Trophoblast cell (in vitro differentiated cells and primary cell): ENCODE measurements at regions not wholly inside any gene's neighbourhood (a gene's known extent, or its start where the extent isn't known, plus 50 kb on each side); places are given as distances from the start of the nearest gene placed in this dataset.

Experiments used
- DNase-seq, 2 donors: peaks; one replicate each; pipeline ENCODE4 v3.0.0-alpha.2; 2016
- H2AFZ ChIP-seq: 2 replicates; pipeline ENCODE4 v1.6.1; 2013; ENCODE audit warnings: low read length, moderate library complexity, mild to moderate bottlenecking; ENCODE audit not compliant: insufficient read depth, poor library complexity
- H2AK5ac ChIP-seq: 2 replicates; pipeline ENCODE4 v1.6.1; 2013; ENCODE audit warnings: mild to moderate bottlenecking, low read length
- H2BK120ac ChIP-seq: 2 replicates; pipeline ENCODE4 v1.6.1; 2013; ENCODE audit warnings: low read length, mild to moderate bottlenecking, moderate library complexity; ENCODE audit not compliant: insufficient read depth, poor library complexity
- H2BK12ac ChIP-seq: 2 replicates; pipeline ENCODE4 v1.6.1; 2013; ENCODE audit warnings: mild to moderate bottlenecking, low read length, moderate library complexity
- H2BK5ac ChIP-seq: 2 replicates; pipeline ENCODE4 v1.6.1; 2013; ENCODE audit warnings: low read length, low read depth, moderate library complexity, mild to moderate bottlenecking; ENCODE audit not compliant: poor library complexity
- H3K14ac ChIP-seq: 2 replicates; pipeline ENCODE4 v1.6.1; 2013; ENCODE audit warnings: mild to moderate bottlenecking, low read length
- H3K18ac ChIP-seq: 2 replicates; pipeline ENCODE4 v1.6.1; 2013; ENCODE audit warnings: mild to moderate bottlenecking, low read length
- H3K23ac ChIP-seq: 2 replicates; pipeline ENCODE4 v1.6.1; 2013; ENCODE audit warnings: low read length
- H3K27ac ChIP-seq: 2 replicates; pipeline ENCODE4 v1.5.1; 2013; ENCODE audit warnings: low read depth, mild to moderate bottlenecking, inconsistent platforms, low read length, moderate library complexity
- H3K27me3 ChIP-seq: 2 replicates; pipeline ENCODE4 v1.6.1; 2013; ENCODE audit warnings: inconsistent platforms, mild to moderate bottlenecking, low read length, moderate library complexity; ENCODE audit not compliant: insufficient read depth
- H3K36me3 ChIP-seq, 2 experiments: 1 replicate in 1 of 2; 2 replicates in 1 of 2; pipeline ENCODE4 v1.6.1; 2013; ENCODE audit warnings: low read length in 2 of 2, mild to moderate bottlenecking in 2 of 2, moderate library complexity in 1 of 2; ENCODE audit not compliant: insufficient read depth in 2 of 2, control insufficient read depth in 1 of 2
- H3K4ac ChIP-seq: 2 replicates; pipeline ENCODE4 v1.6.1; 2013; ENCODE audit warnings: low read depth, mild to moderate bottlenecking, low read length, moderate library complexity
- H3K4me1 ChIP-seq, 2 experiments: 1 replicate in 1 of 2; 2 replicates in 1 of 2; pipeline ENCODE4 v1.6.1; 2013; ENCODE audit warnings: low read length in 2 of 2, mild to moderate bottlenecking in 2 of 2, moderate library complexity in 1 of 2; ENCODE audit not compliant: insufficient read depth in 2 of 2, control insufficient read depth in 1 of 2
- H3K4me2 ChIP-seq: 2 replicates; pipeline ENCODE4 v1.6.1; 2013; ENCODE audit warnings: inconsistent platforms, mild to moderate bottlenecking, low read length, moderate library complexity
- H3K4me3 ChIP-seq: 2 replicates; pipeline ENCODE4 v1.5.1; 2013; ENCODE audit warnings: mild to moderate bottlenecking, low read depth, low read length, inconsistent platforms
- H3K79me1 ChIP-seq: one replicate; pipeline ENCODE4 v1.6.1; 2013; ENCODE audit warnings: low read length
- H3K79me2 ChIP-seq: 2 replicates; pipeline ENCODE4 v1.6.1; 2013; ENCODE audit warnings: low read length, mild to moderate bottlenecking; ENCODE audit not compliant: control insufficient read depth, insufficient read depth, poor library complexity
- H3K9ac ChIP-seq: 2 replicates; pipeline ENCODE4 v1.6.1; 2013; ENCODE audit warnings: mild to moderate bottlenecking, low read length
- H3K9me3 ChIP-seq: 2 replicates; pipeline ENCODE4 v1.6.1; 2013; ENCODE audit warnings: low read depth, mild to moderate bottlenecking, control low read depth, inconsistent platforms, low read length; ENCODE audit not compliant: insufficient read depth
- H4K12ac ChIP-seq: 2 replicates; pipeline ENCODE4 v1.6.1; 2013; ENCODE audit warnings: low read depth, mild to moderate bottlenecking, low read length, moderate library complexity
- H4K8ac ChIP-seq: 2 replicates; pipeline ENCODE4 v1.6.1; 2013; ENCODE audit warnings: low read depth, mild to moderate bottlenecking, low read length, moderate library complexity
- H4K91ac ChIP-seq: one replicate; pipeline ENCODE4 v1.6.1; 2013; ENCODE audit warnings: low read depth, mild to moderate bottlenecking, low read length, moderate library complexity
- WGBS: extraction: QIAGEN DNeasy Blood & Tissue Kit; methylation state at CpG from one replicate; pipeline ENCODE4 v1.1.7; 2013; ENCODE audit warnings: missing lambda C conversion rate; ENCODE audit not compliant: insufficient read length, insufficient coverage; ENCODE audit errors: extremely low coverage; 5-methylcytosine and 5-hydroxymethylcytosine counted together

DNA sequence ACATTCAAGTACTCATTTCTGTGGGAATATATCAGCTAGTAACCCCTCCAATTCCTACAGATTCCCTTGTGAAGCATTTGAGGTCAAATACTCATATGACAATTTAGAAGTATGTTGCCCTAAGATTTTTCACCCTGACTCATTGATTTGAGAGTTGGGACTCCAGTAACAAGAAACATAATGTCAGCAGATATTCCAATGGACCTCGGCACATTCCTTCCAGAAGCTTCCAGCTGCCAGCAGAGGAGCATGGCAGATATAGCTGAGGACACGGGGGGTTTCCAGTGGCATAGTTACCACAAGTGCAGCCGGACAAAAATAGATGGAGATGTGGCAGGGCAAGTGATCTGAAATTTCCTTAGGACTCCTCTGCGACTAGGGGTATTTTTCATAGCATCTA, 101.9 kb upstream of the ARHGAP28 start:
- Histone ChIP-seq H3K9me3 (no peaks in the 10 kb centered on the region), H4K8ac (no peak overlapping the region), H3K14ac (no peak overlapping the region), H2AK5ac (no peak overlapping the region), H4K91ac (no peak overlapping the region), H2BK5ac (no peak overlapping the region), H3K9ac (no peak overlapping the region), H2BK12ac (no peak overlapping the region), H2BK120ac (peak overlapping the region; percentile 51), H3K4me2 (no peak overlapping the region), H3K4ac (no peak overlapping the region), H2AFZ (no peak overlapping the region), H3K23ac (no peak overlapping the region), H3K18ac (no peak overlapping the region), H3K4me3 (no peak overlapping the region), H3K4me1 (peaks cover 0 to 3% of the 10 kb centered on the region in 2 experiments), H4K12ac (peak overlapping the region; percentile 43), H3K27me3 (no peaks in the 10 kb centered on the region), H3K36me3 (no peaks in the 10 kb centered on the region), H3K79me2 (no peaks in the 10 kb centered on the region), H3K27ac (no peak overlapping the region), H3K79me1 (no peaks in the 10 kb centered on the region)
- WGBS = no CpG with 5 or more reads among the region's 4 CpGs
- DNase-seq = no peak

DNA sequence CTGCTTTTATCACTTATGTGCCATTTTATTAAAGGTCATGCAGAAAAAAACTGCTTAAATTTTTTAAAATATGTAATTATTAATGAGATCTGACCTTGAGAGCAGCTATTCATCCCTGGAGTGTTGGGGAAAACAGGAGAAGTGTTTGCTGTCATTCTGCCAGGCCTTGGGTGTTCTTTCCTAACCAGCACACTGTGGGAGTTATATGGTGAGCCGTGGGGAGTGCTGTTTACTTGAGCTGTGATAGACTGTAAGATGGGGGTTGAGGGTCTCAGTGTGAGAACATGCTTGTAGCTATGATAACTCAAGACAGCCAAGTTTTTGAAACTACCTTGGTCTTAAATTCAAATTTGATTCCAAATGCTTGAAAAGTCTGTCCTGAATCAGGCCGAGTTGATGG, 101.3 kb upstream of the ARHGAP28 start:
- no peak overlapping the region for H3K4ac ChIP-seq
- peaks cover 0 to 3% of the 10 kb centered on the region in 2 experiments for H3K4me1 ChIP-seq
- H3K9ac ChIP-seq = no peak overlapping the region
- H4K8ac ChIP-seq = no peak overlapping the region
- DNase-seq = no peak
- H3K4me3 ChIP-seq = no peak overlapping the region
- no peak overlapping the region for H3K14ac ChIP-seq
- no peaks in the 10 kb centered on the region for H3K79me1 ChIP-seq
- no peaks in the 10 kb centered on the region for H3K79me2 ChIP-seq
- H2AK5ac ChIP-seq = no peak overlapping the region
- H2BK120ac ChIP-seq = no peak overlapping the region
- H3K23ac ChIP-seq = no peak overlapping the region
- H3K36me3 ChIP-seq = no peaks in the 10 kb centered on the region
- no peaks in the 10 kb centered on the region for H3K27me3 ChIP-seq
- H4K12ac ChIP-seq = no peak overlapping the region
- H2BK5ac ChIP-seq = no peak overlapping the region
- WGBS = no CpG with 5 or more reads among the region's 2 CpGs
- no peak overlapping the region for H2AFZ ChIP-seq
- H3K9me3 ChIP-seq = no peaks in the 10 kb centered on the region
- H2BK12ac ChIP-seq = no peak overlapping the region
- H3K18ac ChIP-seq = no peak overlapping the region
- no peak overlapping the region for H3K4me2 ChIP-seq
- no peak overlapping the region for H3K27ac ChIP-seq
- H4K91ac ChIP-seq = no peak overlapping the region

DNA sequence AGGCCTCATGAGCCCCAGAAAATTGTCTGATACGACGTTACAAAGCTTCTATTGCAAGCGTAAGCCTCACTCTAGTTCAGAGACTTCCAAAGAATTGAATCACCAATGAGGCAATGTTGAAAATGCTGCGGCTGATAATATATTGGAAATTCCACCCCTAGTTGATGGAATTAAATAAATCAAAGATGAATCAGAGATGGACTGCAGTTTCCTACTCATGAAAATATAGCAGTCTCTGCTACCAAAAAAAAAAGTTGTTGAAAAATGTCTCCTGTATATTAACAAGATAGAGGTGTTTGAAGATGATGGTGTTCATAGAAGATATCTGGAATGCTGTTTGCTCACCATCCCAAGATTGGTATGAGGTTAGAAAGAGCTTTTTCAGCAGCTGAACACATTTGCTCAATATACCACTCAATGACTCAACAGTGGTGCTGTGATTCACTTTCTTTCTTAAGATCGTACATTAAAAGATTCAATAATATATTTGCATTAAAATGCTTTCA, 99.8 kb upstream of the ARHGAP28 start:
- Histone ChIP-seq H3K23ac (no peak overlapping the region), H3K79me1 (no peaks in the 10 kb centered on the region), H3K9me3 (no peaks in the 10 kb centered on the region)

DNA sequence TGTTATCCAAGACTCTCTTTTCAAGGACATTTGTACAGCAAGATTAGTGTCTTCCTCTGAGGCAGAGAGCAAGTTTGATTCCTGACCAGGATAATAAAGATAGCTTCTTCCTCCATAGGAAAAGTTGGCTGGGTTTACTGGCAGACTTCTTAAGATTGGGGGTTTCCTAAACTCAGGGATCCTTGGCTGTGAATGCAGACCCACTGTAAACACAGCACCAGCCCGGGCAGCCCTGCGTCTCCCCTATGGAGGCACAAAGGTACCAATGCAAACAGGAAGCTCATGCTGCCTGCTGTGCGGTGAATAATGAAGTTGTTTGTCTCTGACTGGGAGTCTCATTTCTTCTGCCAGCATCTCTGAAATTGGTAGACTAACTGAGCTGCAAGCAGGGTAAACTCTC, 96.2 kb upstream of the ARHGAP28 start:
- H3K79me1 ChIP-seq = no peaks in the 10 kb centered on the region
- DNase-seq = no peak
- H3K9me3 ChIP-seq = no peaks in the 10 kb centered on the region
- no peaks in the 10 kb centered on the region for H3K27me3 ChIP-seq
- no peak overlapping the region for H2BK120ac ChIP-seq
- no peak overlapping the region for H3K4me2 ChIP-seq
- no peaks in the 10 kb centered on the region for H3K36me3 ChIP-seq
- H3K4me3 ChIP-seq = no peak overlapping the region
- no peak overlapping the region for H2AK5ac ChIP-seq
- no peak overlapping the region for H3K9ac ChIP-seq
- no peak overlapping the region for H4K91ac ChIP-seq
- WGBS = no CpG with 5 or more reads among the region's 3 CpGs
- H2BK5ac ChIP-seq = no peak overlapping the region
- no peak overlapping the region for H3K18ac ChIP-seq
- H3K27ac ChIP-seq = no peak overlapping the region
- H3K14ac ChIP-seq = no peak overlapping the region
- H4K8ac ChIP-seq = no peak overlapping the region
- no peak overlapping the region for H3K4ac ChIP-seq
- no peaks in the 10 kb centered on the region for H3K4me1 ChIP-seq
- H2BK12ac ChIP-seq = no peak overlapping the region
- H4K12ac ChIP-seq = no peak overlapping the region
- H2AFZ ChIP-seq = no peak overlapping the region
- no peaks in the 10 kb centered on the region for H3K79me2 ChIP-seq
- H3K23ac ChIP-seq = no peak overlapping the region

More for the DNA sequence above, 99.8 kb upstream of the ARHGAP28 start:
- H3K18ac ChIP-seq = no peak overlapping the region
- H3K14ac ChIP-seq = no peak overlapping the region
- H2BK5ac ChIP-seq = no peak overlapping the region
- H3K4me2 ChIP-seq = no peak overlapping the region
- WGBS = no CpG with 5 or more reads among the region's 5 CpGs
- no peaks in the 10 kb centered on the region for H3K27me3 ChIP-seq
- no peak overlapping the region for H3K27ac ChIP-seq
- H3K4ac ChIP-seq = no peak overlapping the region
- H4K8ac ChIP-seq = no peak overlapping the region
- H2BK120ac ChIP-seq = no peak overlapping the region
- peak; percentile 49 to 82 for DNase-seq
- H2BK12ac ChIP-seq = no peak overlapping the region
- H3K36me3 ChIP-seq = no peaks in the 10 kb centered on the region
- H3K4me3 ChIP-seq = no peak overlapping the region
- H3K79me2 ChIP-seq = no peaks in the 10 kb centered on the region
- H4K12ac ChIP-seq = no peak overlapping the region
- no peak overlapping the region for H2AK5ac ChIP-seq
- H3K9ac ChIP-seq = no peak overlapping the region
- no peak overlapping the region for H2AFZ ChIP-seq
- no peak overlapping the region for H4K91ac ChIP-seq
- H3K4me1 ChIP-seq = peaks cover 0 to 3% of the 10 kb centered on the region in 2 experiments
